Glomerular visceral epithelial cell (primary cell): ENCODE measurements at regions not wholly inside any gene's neighbourhood (a gene's known extent, or its start where the extent isn't known, plus 50 kb on each side); places are given as distances from the start of the nearest gene placed in this dataset.
"Not testable (repeated sequence)": the region's sequence is repeated elsewhere in the genome, so short reads cannot be mapped to it uniquely, and the experiment has no call there.

Experiments
- DNase-seq: peaks from one replicate; pipeline ENCODE4 v3.0.0-alpha.2; 2016; ENCODE audit errors: extremely low spot score

DNA sequence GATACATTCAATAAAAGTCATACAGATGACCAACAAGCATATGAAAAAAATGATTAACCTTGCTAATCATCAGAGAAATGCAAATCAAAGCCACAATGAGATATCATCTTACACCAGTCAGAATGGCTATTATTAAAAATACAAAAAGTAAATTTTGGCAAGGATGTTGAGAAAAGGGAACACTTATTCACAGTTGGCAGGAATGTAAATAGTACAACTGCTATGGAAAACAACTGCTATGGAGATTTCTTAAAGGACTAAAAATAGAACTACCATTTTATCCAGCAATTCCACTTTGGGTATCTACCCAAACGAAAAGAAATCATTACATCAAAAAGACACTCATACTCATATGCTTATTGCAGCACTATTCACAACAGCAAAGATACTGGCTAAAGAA lies 1121.8 kb downstream of the TBL1XR1 start:
- no peak for DNase-seq

DNA sequence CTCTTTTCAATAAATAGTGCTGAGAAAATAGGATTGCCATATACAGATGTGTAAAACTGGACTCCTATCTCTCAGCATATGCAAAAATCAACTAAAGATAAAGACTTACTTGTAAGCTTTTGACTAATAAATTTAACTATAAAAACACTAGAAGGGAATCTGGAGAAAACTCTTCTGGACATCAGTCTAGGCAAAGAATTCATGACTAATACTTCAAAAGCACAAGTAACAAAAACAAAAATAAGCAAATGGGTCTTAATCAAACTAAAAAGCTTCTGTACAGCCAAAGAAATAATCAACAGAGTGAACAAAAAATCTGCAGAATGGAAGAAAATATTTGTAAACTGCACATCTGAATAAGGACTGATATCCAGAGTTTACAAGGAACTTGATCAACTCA lies 1122.2 kb downstream of the TBL1XR1 start:
- no peak for DNase-seq

DNA sequence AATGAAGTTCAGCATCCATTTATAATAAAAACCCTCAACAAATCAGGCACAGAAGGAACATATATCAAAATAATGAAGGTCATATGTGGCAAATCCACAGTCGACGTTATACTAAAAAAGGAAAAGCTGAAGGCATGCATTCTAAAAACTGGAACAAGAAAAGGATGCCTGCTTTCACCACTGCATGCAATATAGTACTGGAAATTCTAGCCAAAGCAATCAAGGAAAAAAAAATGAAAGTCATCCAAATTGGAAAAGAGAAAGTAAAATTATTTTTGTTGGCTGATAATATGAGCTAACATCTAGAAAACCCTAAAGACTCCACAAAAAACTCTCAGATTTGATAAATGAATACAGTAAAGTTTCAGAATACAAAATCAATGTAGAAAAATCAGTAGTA lies 1123.2 kb downstream of the TBL1XR1 start:
- no peak for DNase-seq

DNA sequence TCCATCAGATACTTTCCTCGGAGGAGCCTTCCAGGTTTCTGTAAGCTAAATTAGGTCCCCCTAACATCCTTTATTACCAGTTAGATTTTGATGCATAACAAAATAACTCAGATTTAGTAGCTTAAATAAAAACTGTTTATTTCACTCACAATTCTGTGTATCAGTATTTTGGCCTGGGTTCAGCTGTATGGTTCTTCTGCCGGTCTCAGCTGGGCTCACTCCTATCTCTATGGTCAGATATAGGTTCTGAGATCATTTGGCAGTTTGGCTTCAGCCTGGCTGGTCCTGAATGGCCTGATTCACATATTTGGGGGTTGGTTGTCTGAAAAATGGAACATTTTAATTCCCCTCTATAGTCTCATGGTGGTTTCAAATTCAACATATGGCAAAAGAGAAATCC lies 1125.3 kb downstream of the TBL1XR1 start:
- DNase-seq = no peak

DNA sequence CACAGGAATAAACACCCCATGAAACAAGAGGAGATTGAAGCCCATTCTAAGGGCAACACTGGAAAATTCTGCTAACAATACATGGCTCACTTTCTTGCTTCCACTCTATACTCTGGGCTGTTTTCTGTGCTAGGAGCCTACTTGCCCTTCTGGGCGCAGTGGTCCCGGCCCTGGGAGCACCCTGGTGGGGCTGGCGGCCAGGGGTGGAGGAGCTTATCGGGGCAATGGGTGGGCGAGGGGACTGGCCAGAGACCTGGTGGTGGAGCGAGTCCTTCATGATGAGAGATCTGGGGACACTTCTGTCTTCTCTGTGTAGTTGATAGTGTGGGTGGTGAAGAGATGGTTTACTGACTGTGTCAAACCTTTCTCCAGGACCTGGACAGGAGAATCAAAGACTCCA lies 1128.5 kb downstream of the TBL1XR1 start:
- no peak for DNase-seq

DNA sequence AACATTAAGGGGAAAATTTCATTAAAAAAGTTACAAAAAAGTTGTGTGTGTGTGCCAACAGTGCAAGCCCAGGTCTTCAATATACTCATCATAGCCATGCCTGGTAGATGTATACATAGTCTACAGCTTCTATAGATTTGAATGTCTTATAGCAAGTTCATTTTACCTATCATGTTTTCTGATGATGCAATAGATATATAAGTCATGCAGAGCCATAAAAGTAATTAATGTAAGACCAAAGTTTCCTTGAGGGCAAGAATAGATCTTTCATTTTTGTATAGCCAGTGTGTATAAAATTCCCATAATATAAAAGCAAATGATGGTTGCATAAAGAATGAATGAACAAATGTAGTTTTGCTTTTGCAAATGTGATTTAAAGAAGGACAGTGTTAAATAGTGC lies 1138.4 kb downstream of the TBL1XR1 start:
- no peak for DNase-seq

DNA sequence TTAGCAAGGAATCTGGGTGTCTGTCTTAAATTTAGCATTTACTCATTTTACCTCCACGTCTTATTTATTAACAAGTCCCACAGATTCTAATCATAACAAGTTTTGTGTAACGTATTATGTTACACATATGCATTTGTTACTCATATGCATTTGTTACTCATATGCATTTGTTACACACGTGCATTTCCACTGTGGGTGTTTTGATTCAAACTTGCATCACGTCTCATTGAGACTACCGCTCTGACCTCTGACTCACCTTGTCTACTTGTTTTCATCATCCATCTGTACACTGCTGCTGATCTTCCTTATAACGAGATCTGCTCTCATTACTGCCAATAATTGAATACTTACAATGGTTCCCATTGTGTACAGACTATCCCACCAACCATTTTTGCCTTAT lies 1141.4 kb downstream of the TBL1XR1 start:
- no peak for DNase-seq

DNA sequence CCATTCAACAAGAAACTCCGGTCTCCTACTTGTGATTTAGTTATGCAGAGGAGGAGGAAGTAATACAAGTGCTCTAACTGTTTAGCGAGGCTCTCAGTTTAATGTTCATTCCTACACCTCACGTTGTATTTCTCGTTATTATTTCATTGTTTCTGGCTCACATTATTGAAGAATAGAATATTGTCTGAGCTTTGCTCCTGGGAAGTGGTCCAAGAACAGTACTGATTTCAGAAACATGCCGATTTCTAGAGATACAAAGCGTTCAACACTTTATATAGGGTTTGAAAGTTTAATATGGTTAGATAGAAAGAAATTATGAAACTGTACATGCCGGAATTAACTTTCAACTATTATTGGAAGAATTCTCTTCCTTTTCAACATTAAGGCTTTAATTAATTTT lies 1145.5 kb downstream of the TBL1XR1 start:
- no peak for DNase-seq

DNA sequence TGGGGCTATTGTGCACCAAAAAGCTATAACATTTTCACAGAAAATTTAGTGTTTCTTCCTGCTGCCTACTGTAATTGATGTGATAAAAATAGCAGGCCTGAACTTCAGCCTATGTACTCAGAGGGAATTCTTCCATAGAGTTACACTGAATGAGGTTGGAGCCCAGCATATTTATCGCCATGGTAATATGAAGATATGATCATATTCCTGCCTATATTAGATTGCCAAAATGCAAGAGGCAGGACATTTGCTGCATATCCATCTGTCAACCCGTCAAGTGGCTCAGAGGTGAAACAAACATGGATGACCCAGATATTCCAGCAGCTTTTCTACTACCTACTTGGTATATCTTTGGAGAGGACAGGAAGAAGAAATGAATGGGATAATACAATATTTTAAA lies 1150.6 kb downstream of the TBL1XR1 start:
- no peak for DNase-seq

DNA sequence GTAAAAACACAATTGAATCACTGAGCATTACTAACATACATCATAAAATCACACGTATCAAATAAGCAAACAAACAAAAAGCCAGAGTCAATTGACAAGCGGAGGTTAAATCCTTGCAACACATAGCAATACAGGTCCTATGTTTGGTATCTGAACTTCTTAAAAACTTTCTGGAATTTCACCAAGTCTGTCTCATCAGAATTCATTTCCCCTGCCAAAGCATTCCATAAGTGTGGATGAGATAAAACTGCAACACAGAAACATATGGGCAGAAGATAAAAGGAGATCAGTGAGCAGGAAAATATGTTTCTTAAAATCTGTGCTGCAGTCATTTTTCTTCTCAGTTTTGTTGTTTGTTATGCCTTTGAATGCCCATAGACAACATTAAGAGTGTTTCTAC lies 1155.5 kb downstream of the TBL1XR1 start:
- DNase-seq = no peak

DNA sequence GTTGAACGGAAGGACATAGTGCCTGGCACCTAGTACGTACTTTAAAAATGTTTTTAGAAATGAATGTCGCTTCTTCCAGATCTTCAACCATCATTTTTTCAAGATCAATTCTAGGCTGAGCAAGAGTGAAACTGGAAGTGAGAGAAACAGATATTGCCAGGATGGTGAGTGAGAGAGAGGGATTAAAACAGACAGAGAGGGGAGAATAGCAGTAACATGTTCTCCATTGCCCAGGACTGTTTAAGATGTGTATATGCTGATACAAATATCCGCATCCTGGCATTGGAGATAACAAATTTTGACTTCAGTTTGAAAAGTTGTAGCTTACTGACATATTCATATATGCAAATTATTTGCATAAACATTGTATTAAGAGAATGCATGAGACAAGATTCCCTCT lies 1156.1 kb downstream of the TBL1XR1 start:
- DNase-seq = no peak

DNA sequence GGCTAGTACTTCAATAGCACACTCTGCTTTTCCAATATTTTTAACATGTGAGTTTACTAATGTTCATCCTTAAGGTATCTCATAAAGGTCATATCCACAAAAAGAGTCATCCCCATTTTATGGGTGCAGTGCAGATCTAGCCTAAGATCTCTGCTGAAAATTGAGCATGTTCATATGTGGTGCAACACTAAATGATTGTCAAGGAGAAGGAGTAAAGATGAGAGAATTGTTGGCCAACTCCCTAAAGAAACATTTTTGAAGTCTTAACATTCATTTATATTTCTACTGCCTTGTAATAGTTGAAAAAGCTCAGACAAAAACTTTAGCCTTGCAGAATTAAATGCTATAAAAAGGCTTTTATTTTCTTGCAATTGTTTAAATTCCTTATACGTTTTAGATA lies 1159.6 kb downstream of the TBL1XR1 start:
- no peak for DNase-seq

DNA sequence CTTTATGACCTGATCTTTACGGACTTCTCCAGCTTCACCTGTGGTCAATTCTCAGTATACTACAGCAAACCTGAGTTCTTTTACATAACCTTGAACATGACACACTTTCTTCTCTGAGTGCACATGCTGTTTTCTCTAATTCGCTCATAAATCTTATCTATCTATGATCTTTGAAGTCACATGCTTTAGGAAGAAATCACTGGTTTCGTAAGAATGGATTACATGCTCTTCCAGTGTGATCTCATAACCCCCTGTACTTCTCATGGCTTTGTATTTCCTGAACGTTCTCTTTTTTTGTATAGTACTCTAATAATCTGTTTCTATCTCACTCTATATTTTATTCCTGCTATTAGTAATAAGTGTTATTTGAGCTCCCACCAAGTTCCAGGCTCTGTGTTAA lies 1165.2 kb downstream of the TBL1XR1 start:
- DNase-seq = no peak

DNA sequence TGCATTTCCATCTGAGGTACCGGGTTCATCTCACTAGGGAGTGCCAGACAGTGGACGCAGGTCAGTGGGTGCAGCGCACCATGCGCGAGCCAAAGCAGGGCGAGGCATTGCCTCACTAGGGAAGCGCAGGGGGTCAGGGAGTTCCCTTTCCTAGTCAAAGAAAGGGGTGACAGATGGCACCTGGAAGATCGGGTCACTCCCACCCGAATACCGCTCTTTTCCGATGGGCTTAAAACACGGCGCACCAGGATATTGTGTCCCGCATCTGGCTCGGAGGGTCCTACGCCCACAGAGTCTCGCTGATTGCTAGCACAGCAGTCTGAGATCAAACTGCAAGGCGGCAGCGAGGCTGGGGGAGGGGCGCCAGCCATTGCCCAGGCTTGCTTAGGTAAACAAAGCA lies 1157.1 kb downstream of the NAALADL2 start:
- DNase-seq = not testable (repeated sequence)

DNA sequence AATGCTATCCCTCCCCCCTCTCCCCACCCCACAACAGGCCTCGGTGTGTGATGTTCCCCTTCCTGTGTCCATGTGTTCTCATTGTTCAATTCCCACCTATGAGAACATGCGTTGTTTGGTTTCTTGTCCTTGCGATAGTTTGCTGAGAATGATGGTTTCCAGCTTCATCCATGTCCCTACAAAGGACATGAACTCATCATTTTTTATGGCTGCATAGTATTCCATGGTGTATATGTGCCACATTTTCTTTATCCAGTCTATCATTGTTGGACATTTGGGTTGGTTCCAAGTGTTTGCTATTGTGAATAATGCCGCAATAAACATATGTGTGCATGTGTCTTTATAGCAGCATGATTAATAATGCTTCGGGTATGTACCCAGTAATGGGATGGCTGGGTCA lies 1156.1 kb downstream of the NAALADL2 start:
- DNase-seq = not testable (repeated sequence)

DNA sequence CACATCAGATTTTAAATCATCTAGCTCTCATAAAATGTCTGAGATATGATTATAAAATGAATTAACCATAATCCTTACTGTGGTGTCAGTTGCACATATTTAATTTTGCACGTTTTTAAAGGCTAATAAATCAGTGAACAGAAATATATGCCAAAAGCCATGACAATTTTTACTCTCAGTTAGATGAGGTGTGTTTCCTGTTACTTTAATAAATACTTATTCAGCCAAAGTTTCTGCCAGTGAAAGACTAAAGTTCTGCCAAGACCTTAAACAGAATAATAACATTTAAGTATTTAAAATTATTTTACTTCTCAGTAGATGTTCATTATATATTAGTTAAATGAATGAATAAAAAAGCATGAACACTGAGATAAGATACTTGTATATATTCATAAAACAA lies 1150.1 kb downstream of the NAALADL2 start:
- DNase-seq = no peak

DNA sequence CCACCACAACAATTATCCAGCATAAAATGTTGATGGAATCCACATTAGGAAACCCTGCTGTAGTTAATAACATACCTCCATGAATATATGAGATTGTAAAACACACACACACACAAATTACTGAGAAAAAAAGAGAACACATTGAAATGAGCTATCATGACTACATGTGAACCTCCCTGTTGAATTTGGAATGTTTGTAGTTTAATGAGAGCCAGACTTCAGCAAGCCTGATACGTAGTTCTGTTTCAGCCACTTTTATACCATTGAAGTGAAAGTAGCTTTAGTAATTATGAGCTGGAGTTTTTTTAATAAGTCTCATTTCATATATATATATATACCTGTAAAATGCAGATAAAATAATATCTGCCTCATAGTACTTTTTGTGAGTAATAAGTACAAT lies 1146.4 kb downstream of the NAALADL2 start:
- no peak for DNase-seq

DNA sequence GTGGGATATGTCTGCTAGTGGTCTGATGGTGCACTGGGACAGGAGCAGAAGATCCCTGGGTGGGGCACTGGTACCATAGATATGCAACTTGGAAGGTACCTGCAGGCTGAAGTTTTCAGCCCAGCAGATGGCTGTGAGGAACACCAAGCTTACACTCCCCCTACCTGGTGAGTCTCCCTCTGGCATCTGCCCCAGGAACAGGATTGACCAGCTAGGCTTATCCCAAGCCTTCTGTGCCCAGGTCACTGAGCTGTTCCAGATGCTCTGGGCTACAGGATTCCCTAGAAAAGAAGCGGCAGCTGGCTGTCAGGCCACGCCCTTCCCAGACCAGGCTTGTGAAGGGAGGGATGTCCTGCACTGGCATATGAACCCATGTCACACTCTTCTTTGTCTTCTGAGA lies 1130.0 kb downstream of the NAALADL2 start:
- no peak for DNase-seq

DNA sequence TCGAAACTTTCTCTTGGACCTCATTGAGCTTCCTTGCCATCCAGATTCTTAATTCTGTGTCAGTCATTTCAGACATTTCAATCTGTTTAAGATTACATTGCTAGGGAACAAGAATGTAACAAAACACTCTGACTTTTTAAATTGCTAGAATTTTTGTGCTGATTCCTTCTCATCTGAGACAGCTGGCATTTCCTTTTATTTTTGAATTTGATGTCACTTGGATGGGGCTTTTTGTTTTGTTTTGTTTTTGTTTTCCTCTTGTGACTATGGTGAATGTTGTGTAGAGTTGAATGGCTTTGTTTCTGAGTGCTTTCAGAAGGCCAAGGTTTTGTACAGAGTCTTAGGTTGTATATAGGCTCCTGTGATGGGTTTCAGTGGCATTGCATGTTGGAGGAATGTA lies 1129.3 kb downstream of the NAALADL2 start:
- no peak for DNase-seq

DNA sequence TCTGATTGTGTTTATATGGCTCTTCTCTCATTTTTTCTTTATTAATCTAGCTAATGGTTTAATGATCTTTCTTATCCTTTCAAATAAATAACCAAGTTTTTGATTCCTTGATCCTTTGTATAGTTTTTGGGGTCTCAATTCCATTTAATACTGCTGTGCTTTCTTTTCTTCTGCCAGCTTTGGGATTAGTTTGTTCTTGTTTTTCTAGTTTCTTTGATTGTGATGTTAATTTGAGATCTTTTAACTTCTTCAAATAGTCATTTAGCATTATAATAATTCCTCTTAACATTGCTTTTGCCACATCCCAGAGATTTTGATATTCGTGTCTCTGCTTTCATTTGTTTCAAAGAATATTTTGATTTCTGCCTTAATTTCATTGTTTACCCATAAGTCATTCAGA lies 1126.6 kb downstream of the NAALADL2 start:
- DNase-seq = no peak

DNA sequence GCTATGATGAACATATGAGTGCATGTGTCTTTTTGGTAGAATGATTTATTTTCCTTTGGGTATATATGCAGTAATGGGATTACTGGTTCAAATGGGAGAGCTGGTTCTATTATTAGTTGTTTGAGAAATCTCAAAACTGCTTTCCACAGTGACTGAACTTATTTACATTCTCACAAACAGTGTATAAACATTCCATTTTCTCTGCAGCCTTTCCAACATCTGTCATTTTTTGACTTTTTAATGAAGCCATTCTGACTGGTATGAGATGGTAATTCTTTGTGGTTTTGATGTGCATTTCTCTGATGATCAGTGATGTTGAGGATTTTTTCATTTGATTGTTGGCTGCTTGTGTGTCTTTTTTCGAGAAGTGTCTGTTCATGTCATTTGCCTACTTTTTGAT lies 1124.2 kb downstream of the NAALADL2 start:
- no peak for DNase-seq

DNA sequence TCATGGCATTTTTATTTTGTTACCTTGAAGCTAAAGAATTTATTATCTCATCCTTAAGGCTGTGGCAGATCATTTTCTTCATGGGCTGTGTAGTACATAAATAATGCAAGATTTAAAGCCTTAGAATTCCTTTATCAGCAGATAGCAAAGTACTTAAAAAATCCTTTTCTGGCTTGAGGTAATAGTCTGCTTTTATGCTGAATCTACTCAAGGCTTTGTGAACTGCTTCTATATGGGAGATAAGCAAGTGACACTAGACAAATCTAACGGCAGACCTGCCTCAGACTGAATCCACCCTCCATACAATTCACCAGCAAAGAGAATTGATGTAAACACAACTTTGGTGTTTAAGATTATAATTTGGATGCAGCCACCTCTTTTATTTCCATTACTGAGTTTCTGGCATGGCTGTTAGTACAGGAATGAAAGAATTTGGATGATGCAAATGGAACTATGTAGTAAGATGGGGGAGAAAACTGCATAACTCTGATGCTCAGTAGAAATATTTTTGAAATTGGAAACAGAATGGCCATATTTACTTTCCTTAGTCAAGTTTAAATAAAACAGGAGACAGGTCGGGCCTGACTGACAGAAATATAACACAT lies 1121.5 kb downstream of the NAALADL2 start:
- DNase-seq = no peak

DNA sequence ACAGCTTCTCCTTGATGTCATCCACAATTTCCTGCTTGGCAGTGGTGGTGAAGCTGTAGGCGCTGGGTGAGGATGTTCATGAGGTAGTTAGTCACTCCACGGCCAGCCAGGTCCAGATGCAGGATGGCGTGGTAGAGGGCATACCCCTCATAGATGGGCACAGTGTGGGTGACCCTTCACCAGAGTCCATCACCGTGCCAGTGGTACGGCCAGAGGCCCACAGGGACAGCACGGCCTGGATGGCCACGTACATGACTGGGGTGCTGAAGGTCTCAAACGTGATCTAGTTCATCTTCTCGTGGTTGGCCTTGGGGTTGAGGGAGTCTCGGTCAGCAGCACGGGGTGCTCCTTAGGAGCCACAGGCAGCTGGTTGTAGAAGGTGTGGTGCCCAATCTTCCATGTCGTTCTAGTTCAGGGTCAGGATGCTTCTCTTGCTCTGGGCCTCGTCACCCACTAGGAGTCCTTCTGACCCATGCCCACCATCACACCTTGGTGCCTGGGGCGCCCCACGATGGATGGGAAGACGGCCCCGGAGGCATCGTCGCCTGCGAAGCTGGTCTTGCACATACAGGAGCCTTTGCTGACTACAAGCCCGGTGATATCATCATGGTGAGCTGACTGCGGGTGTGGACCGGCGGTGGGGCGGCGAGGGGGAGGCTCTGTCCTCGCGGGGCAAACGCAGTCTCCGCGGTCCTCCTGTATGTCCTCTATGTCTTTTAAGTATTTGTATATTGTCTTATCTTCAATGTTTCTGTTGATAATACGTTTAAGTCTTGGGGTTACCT lies 1119.0 kb downstream of the NAALADL2 start:
- no peak for DNase-seq

DNA sequence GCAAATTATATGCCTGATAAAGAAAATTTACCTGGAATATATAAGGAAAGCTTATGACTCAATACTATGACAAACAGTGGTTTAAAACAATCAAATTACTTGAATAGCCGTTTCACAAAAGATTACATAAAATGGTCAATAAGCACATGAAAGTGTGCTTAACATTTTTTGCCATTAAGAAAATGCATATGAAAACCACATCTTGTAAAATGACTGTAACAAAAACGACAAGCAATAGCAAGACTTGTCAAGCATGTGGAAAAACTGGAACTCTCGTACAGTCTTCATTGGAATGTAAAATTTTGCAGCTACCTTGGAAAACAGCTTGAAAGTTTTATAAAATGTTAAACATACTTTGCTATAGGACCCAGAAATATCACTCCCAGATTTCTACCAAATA lies 1110.3 kb downstream of the NAALADL2 start:
- DNase-seq = no peak
